CD4-positive, alpha-beta T cell treated with Interleukin-12 subunit alpha and Interleukin-12 subunit beta, for 1 hour (primary cell): ENCODE measurements at regions not wholly inside any gene's neighbourhood (a gene's known extent, or its start where the extent isn't known, plus 50 kb on each side); places are given as distances from the start of the nearest gene placed in this dataset.

Experiments
- DNase-seq: peaks from one replicate; pipeline ENCODE4 v3.0.0-alpha.2; 2020

GRCh38 chr9:106286249-106286648 lies 576.7 kb upstream of the ZNF462 start:
- no peak for DNase-seq

DNA sequence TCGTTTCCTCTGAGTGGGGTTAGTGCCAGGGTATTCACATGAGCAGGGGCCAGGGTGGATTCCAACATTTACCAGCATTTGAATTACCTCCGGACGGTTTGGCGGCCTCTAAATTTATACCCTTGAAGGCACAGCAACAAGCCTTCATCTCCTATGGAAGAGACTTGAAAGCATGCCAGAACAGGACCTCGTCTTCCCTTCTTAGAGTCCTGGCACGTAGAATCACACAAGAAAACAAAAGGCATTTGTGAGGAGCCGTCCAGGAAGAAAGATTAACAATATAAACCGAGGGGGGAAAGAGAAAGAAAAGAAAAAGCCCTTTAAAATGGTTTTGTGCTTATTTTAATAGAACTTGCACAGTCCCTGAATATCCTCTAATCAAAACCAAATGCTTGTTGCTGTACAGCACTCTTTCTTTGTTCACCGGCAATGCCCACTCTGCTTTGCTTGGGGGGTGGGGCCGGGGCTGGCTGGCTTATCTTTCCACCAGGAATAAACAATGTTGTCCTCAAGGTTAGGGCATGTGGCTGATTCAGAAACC lies 575.8 kb upstream of the ZNF462 start:
- DNase-seq: no peak

DNA sequence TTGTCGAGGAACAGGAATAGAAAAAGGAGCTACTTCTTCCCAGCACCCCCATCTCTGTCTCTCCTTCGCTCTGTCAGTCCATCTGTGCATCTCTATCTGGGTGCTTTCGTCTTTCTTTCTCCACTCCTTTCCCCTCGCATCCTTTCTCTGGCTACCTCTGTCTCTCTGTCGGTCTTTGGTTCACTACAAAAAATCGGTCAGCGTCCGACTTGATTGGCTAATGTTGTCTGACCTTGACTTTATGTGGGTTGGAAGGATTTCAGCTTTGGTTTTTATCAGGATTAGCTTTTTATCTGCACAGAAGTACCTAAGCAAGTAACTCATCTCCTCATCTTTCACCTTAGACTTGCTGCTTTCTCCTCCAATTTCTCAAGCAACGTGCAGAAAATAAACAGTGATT lies 575.2 kb upstream of the ZNF462 start:
- DNase-seq: no peak

- no peak for DNase-seq
Observed at GRCh38 chr9:106288689-106289088, 574.3 kb upstream of the ZNF462 start.

DNA sequence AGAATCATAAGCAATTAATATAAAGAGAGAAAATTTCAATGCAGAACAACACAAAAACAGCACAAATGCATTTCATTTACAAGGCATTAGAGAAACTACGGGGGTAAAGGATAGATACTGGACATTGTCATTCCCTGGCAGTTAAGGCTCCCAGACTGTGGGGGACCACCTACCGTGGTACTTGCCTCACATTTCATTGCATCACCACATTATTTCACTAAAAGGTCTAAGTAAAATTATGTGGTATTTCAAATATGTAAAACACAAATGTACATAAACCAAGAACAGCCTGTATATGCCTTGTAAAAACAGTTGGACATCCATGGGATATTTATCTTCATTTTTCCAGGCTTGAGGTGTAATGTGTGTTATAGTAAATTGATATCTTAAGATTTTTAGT lies 571.2 kb upstream of the ZNF462 start:
- no peak for DNase-seq

DNA sequence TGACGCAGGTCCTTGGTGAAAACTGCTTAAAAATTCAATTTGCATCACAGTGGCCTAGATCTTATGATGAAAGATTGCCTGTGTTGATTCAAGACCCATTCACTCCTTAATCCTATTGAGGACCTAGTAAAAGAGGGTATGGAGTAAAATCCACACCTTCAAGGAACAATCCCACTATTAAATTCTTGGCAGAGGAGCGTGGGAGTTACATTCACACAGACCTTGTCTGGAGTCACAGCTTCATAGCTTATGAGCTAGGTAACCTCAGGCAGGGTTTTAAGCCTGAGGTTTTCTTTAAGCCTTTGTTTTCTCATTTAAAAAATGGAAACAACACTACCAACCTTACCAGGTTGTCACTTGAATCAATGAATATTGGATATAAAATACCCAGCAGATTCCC lies 566.5 kb upstream of the ZNF462 start:
- no peak for DNase-seq

DNA sequence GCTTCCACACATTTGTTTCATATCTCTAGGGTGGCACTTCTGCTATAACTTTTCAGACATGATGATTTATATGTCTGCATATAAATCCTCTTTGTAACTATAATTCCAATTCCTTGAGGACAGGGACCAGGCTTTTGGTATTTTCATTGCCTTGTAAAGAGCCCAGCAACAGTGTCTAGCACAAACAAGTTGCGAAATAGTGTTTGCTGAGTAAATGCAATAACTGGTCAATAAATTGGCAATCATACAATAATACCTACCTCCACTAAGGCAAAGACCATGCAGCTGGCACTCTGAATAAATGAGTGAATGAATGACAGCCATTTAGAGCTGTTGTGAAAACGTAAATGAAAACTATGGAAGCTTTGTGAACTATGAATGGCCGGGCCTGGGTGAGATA lies 564.0 kb upstream of the ZNF462 start:
- DNase-seq: no peak

DNA sequence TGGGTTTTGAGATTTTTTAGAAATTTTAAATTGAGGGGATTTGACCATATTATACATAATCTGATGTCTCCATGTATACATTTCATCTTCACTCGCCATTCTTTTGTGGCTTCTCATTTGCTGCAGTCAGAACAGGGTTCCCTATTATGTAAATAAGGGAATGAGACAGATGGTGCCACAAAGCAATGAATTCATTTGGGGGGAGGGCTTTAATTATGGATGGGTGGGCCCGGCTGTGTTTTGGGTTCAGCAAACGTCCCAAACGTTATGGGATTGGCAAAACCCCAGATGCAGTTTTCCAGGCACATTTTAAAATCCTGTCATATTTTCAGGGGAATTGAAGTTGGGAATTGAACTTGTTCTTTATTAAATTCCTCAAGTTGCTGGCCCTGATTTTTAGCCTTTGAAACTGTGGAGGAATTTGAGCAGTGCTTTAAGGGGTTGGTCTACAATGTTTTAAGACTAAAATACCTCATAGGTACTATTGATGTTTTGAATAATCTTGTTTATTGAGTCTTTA lies 558.5 kb upstream of the ZNF462 start:
- DNase-seq: no peak

DNA sequence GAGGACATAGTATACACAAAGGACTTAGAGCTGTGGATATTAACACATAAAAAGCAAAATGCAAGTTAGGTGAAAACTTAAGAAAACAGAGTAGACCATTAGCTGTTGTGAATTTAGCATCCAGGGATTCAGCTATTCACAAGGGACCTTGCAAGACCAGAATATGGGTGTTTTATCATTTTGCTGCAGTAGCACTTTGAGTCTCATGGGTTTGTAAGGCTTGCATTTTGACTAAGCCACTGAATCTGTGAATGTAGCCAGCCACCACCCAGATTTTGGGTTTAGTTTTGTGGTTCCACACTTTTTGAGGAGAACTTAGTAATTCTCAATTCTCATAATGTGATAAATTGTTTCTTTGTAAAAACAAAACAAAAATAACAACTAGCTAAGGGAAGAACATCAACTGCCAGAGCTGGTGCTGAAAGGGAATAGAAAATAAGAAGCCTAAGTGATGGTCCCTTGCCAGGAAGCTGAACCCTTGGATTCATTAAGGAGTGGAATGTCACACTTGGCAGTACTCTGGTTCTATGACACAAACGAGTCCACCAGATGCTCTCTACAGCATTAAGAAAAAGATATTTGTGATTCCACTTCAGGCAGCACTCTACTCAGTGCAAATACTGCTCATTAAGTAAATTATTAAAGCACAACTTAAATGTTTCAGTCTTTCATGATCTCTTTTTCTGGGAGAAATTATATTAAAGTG lies 557.4 kb upstream of the ZNF462 start:
- DNase-seq: no peak

DNA sequence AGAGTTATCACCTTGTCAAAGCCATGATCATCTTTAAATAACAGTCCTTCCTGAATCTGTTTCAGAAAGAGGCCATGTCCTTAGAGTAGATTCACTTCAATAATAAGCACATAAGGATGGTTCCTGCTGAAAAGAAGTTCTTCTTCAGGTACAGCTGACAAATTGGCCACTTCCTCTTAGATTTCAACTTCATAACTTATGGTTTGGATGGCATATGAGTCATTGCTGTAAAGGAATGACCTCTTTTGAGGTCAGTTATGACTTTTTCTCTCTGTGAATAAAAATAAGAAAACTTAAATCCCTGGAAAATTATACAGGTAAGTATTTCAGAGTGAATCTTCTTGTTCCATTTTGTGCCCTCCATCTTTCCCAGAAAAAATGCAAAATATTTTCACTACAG lies 555.3 kb upstream of the ZNF462 start:
- no peak for DNase-seq

- DNase-seq: no peak
Observed at GRCh38 chr9:106309925-106310324, 553.0 kb upstream of the ZNF462 start.

DNA sequence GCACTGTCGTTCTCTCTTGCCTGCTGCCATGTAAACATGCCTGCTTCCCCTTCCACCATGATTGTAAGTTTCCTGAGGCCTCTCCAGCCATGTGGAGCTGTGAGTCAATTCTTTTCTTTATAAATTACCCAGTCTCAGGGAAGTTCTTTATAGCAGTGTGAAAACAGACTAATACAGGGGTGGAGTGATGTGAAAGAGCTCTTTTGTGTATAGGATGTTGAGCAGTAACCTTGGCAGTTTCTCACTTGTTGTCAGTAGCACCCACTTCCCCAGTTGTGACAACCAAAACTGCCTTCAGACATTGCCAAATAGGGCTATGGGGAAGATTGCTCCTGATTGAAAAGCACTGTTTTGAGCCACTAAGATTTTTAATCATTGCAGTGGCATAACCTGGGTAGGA lies 552.2 kb upstream of the ZNF462 start:
- DNase-seq: peak; percentile 4

- DNase-seq: no peak
Observed at GRCh38 chr9:106312906-106313305, 550.1 kb upstream of the ZNF462 start.

- no peak for DNase-seq
Observed at GRCh38 chr9:106314476-106314875, 548.5 kb upstream of the ZNF462 start.

GRCh38 chr9:106321394-106322180 lies 541.4 kb upstream of the ZNF462 start:
- DNase-seq: no peak

- DNase-seq: no peak
Observed at GRCh38 chr9:106322706-106323245, 540.2 kb upstream of the ZNF462 start.

DNA sequence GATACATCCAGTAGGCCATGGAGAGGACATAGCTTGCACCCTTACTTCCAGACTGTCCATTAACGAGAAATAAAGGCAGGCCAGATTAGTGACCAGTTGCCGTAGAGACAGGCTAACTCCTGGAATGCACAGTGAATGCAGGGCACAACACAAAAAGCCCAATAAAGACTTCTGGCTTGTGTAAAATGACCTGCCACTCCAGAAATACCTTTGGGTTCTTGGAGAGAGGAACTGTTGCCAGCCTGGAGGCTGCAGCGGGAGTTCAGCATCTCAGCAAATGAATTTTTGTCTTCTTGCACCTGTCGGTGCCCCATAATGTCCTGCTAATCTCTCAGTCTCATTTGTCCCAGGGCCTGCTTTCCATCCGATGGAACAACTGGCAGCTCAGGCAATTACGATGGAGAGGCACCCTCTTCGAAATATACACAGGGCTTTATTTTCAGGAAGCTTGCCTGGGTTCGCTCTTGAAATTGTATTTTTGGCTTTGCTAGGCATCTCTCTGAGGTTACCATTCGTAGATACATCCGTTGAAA lies 538.8 kb upstream of the ZNF462 start:
- DNase-seq: no peak

DNA sequence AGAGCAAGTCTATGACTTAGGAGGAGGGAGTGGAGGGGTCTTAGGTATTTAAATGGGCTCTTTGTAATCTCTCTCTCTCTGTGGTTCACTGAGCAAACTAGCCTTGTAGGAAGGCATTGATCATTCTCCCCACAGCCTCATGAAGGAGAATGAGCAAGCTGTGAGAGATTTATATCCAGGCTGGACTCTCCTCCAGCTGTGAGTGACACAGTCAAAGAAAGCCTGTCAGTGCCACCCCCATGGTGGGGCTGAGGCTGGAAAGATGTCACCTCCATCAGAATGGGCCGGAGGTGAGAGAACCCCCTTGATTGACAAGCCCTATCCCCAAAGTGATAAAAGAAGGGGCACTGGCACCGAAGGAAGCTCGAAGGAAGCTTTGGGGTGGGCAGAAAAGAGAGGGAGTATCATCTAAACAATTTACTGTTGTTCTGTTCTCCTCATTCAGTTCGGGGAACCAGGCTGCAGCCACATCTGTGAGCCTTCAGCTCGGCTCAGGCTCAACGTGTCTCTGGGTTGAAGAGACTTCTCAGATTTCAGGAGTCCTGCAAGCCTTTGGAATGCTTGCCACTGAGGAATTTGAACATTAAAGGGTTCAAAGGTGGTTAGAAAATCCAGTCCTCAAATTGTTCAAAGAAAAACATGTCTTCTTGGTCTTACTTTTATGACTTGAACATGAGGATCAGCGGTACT lies 538.2 kb upstream of the ZNF462 start:
- DNase-seq: no peak

DNA sequence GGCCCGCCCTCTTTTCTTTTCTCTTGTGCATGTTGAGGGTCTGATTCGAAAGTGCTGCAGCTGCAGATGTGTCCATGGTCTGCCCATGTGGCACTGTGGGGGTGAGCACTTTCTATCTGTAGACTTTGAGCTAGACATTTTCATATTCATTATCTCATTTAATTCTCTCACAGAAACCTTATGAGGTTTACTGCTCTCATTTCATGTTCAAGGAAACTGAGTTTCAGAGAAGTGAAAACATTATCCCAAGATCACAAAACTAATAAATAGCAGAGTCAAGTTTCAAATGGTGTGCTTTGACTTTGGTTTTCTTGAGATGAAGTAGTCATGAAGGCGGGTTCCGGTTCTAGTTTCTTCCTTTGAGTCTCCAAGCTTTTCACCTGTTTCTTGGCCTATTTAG lies 536.5 kb upstream of the ZNF462 start:
- DNase-seq: no peak

DNA sequence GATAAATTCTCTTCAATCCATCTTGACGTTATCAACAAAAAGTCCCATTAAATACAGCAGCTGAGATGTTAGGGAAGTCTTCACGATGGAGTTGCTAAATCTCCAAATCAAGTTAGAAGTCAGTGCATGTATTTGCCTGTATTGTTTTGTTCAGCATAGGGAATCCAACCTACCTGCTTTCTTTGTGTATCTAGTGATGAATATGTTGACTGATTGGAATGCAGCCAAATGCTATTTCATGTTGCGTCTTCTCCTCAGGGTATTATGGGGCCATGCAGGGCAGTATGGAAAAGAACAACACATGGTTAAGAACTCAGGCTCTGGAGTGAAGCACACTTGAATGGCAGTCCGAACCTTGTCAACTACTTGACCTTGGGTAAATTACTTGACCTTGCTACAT lies 529.5 kb upstream of the ZNF462 start:
- no peak for DNase-seq

DNA sequence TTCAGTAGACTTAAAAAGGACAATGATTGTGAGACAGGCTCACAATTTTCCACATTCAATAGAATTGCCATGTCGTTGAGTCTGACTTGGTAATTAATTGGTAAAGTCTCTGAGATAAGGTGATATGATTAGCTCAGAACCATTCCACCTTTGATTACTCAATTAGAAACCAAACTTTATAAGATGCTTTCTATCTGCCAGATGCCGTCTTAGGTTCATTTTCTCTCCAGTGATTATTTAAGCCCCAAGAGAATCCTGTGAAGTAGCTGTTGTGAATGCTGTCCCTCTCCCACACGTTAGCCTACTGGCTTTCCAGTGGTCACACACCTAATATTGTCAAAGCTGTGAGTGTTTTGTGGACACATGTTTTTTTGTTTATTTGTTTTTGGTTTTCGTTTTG lies 528.9 kb upstream of the ZNF462 start:
- DNase-seq: no peak

DNA sequence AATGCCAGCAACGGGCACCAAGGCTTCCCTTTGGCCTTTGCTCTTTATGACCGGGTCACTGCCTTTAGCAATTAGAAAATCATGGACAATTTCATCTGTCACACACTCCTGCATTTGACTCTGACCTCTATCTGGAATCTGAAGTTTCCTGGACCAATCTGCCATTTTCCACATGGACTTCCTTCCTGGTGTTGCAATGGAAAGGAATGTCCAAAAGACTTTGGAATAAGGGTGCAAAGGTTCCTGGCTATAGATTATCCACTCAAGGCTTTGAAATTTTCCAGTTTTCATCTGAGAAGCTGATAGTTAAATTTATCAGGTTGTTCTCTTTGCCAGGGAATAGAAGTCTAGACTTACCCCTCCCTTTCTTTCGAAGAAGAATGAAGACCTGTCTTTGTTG lies 523.1 kb upstream of the ZNF462 start:
- DNase-seq: no peak

GRCh38 chr9:106350777-106351176 lies 512.2 kb upstream of the ZNF462 start:
- no peak for DNase-seq
